ENCODE measurements at regions not wholly inside any gene's neighbourhood (a gene's known extent, or its start where the extent isn't known, plus 50 kb on each side); places are given as distances from the start of the nearest gene placed in this dataset.

DNA sequence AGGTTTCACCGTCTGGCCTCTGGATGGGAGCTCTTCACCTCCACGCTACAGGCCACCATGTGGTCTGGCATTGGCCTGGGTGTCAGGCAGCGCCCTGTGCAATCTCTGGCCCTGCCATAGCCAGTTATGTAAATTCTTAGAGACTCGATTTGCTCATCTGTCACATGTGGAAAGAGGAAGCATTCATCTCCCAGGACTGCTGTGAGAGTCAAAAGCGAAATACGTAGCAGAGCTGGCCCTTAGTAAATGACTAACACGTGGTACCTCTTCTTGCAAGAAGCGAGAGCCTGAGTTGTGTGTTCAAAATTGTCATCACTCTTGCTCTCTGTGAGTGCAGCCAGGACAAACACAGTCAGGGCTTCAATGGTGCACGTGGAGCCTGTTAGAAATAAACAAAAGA lies 159.0 kb upstream of the BACE2 start:
- intact Hi-C loops (cut with DNase I), result no loop called here
- Histone ChIP-seq H3K4me1 (no peaks in the 10 kb centered on the region), H3K4me3 (no peak overlapping the region), H3K9me3 (no peaks in the 10 kb centered on the region), H3K36me3 (no peaks in the 10 kb centered on the region), H3K27me3 (no peaks in the 10 kb centered on the region), H3K27ac (no peak overlapping the region)
- TF ChIP-seq, protein P1, sequence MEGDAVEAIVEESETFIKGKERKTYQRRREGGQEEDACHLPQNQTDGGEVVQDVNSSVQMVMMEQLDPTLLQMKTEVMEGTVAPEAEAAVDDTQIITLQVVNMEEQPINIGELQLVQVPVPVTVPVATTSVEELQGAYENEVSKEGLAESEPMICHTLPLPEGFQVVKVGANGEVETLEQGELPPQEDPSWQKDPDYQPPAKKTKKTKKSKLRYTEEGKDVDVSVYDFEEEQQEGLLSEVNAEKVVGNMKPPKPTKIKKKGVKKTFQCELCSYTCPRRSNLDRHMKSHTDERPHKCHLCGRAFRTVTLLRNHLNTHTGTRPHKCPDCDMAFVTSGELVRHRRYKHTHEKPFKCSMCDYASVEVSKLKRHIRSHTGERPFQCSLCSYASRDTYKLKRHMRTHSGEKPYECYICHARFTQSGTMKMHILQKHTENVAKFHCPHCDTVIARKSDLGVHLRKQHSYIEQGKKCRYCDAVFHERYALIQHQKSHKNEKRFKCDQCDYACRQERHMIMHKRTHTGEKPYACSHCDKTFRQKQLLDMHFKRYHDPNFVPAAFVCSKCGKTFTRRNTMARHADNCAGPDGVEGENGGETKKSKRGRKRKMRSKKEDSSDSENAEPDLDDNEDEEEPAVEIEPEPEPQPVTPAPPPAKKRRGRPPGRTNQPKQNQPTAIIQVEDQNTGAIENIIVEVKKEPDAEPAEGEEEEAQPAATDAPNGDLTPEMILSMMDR (IDR thresholded peaks at IDR 0.05), result no peak
- no peak for DNase-seq (ENCODE audit: low spot score in 2 of 2)

DNA sequence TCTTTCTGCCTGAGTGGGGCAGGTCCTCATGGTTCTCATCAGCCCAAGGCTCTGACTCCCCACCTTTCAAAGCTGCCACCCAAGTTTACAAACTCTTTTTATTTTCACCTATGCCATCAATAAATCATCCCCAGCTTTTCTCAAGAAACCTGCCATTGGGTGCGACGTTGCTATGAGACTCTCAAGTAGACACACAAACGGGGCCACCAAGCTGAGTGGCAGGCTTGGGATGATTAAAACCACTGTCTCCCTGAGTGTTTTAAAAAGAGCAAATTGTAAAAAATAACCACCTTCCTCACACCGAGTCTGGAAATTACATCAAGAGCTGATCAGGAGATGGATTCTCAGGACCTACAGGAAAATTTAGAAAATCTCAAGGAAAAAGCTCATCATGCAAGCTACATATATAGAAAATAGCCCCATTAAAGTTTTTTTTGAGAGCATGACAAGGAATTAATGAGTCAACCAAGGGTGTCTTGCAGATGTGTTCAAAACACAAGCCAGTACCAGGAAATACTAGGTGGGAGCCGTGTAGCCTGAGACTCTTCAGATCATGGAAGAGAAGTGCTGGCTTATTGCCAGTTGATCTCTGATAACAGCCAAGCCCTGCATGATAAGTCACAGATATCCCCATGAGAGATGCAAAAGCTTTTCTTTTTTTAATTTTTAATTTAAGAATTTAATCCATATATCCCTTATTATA lies 158.4 kb upstream of the BACE2 start:
- TF ChIP-seq, protein P1 (IDR thresholded peaks at IDR 0.05), result no peak
- DNase-seq (ENCODE audit: low spot score in 2 of 2), result no peak
- no peaks in the 10 kb centered on the region for H3K9me3 ChIP-seq
- no peak overlapping the region for H3K4me3 ChIP-seq
- intact Hi-C loops (cut with DNase I), result no loop called here
- H3K27ac ChIP-seq, result no peak overlapping the region
- no peaks in the 10 kb centered on the region for H3K36me3 ChIP-seq
- no peaks in the 10 kb centered on the region for H3K4me1 ChIP-seq
- no peaks in the 10 kb centered on the region for H3K27me3 ChIP-seq

DNA sequence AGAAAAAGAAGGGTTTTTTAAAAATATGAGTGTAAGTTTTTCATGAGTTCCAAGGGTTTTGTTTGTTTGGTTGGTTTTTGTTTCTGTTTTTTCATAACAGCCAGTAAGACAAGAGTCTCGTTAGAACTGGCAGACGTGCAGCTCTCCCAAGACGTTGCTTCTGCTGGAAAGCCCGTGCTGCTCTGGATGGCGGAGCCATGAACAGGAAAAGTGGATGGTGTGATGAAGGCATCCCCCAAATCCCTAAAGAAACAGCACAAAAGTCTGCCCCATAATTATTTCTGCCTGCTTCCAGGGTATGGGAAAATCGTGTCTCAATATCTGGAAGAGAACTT lies 157.9 kb upstream of the BACE2 start:
- DNase-seq (ENCODE audit: low spot score in 2 of 2), result no peak
- TF ChIP-seq, protein P1 (IDR thresholded peaks at IDR 0.05), result no peak
- Histone ChIP-seq H3K27ac (no peak overlapping the region), H3K4me3 (no peak overlapping the region), H3K27me3 (no peaks in the 10 kb centered on the region), H3K9me3 (no peaks in the 10 kb centered on the region), H3K36me3 (no peaks in the 10 kb centered on the region), H3K4me1 (no peaks in the 10 kb centered on the region)
- intact Hi-C loops (cut with DNase I), result no loop called here

DNA sequence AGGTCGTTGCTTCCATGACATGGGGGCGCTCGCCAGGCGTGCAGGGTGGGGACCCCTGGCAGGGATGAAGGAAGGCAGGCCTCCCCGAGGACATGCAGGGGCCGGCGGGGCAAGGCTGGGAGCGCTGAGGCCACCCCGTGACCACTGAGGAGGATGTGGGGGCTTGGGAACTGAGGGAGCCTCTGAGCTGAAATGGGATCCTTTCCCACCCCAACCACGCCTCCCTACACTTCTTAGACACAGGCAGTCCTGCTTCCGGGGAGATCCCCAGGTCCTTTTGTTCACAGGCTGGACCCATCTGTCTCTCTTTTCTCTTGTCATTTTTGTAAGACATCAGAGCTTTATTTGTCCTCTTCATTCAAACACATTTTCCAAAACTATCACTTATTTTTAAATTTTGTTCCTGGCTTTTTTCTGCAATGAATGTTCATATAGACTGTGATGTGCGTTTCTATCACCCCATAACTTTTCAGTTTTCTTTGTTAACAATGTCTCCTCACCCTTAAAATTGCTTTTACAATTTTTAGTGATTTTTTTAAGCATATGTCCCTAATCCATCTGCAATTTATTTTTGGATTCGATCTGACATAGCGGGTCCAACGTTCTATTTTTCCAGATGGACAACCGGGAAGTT lies 156.7 kb upstream of the BACE2 start:
- Histone ChIP-seq H3K9me3 (no peaks in the 10 kb centered on the region), H3K4me3 (no peak overlapping the region), H3K36me3 (no peaks in the 10 kb centered on the region), H3K4me1 (no peaks in the 10 kb centered on the region), H3K27me3 (no peaks in the 10 kb centered on the region), H3K27ac (no peak overlapping the region)
- intact Hi-C loops (cut with DNase I), result no loop called here
- DNase-seq (ENCODE audit: low spot score in 2 of 2), result no peak
- TF ChIP-seq, protein P1 (IDR thresholded peaks at IDR 0.05), result no peak

DNA sequence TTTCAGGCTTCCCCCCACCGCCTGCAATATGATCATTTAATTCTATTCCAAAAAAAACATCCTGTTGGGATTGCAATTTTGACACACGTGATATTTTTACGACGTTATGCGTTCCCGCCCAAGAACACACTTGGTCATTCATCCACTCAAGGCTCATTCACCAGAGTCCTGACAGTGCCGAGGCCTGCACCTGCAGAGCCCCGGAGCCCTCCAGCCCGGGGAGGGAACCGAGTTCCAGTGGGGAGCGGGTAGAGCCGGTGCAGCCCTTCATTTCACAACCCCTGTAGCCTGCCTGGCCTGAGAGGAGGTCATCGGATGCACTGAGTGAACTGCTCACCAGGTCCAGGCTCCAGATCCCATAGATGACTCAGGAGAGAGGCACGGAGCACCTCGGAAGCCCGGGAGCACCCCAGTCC lies 156.0 kb upstream of the BACE2 start:
- DNase-seq (ENCODE audit: low spot score in 2 of 2), result no peak
- TF ChIP-seq, protein P1 (IDR thresholded peaks at IDR 0.05), result no peak
- no peak overlapping the region for H3K4me3 ChIP-seq
- H3K27ac ChIP-seq, result no peak overlapping the region
- no peaks in the 10 kb centered on the region for H3K4me1 ChIP-seq
- H3K9me3 ChIP-seq, result no peaks in the 10 kb centered on the region
- H3K36me3 ChIP-seq, result no peaks in the 10 kb centered on the region
- intact Hi-C loops (cut with DNase I), result no loop called here
- no peaks in the 10 kb centered on the region for H3K27me3 ChIP-seq
